Ovary (tissue), 7 donors: ENCODE measurements at regions not wholly inside any gene's neighbourhood (a gene's known extent, or its start where the extent isn't known, plus 50 kb on each side); places are given as distances from the start of the nearest gene placed in this dataset.
A peak's percentile ranks its signal among the peaks of the same experiment; 100 is the strongest.

Experiments used
- DNase-seq, 5 donors: peaks; one replicate each; pipeline ENCODE4 v3.0.0-alpha.2; 2019 to 2020
- H3K27ac ChIP-seq, 2 donors: fragments of 200-600 bp; one replicate each; pipeline versions ENCODE4 v1.5.1 to v1.8.0; 2019 to 2022
- H3K27me3 ChIP-seq: fragments of 200-600 bp; one replicate; pipeline ENCODE4 v1.8.0; 2022
- H3K36me3 ChIP-seq: fragments of 200-600 bp; sonication (generic); one replicate; pipeline ENCODE4 v1.5.1; 2019
- H3K4me1 ChIP-seq: one replicate; pipeline ENCODE4 v1.8.1; 2013; ENCODE audit warnings: mild to moderate bottlenecking, moderate library complexity; ENCODE audit not compliant: insufficient read depth
- H3K4me3 ChIP-seq: fragments of 200-600 bp; sonication (generic); one replicate; pipeline ENCODE4 v1.5.1; 2017
- H3K9me3 ChIP-seq, 2 donors: fragments of 200-600 bp in 1 of 2; sonication (generic) in 1 of 2; one replicate each; pipeline versions ENCODE4 v1.5.1 to v1.8.1; 2013 to 2019; ENCODE audit warnings: mild to moderate bottlenecking in 1 of 2, moderate library complexity in 1 of 2
- EP300 ChIP-seq: sonication (generic); formaldehyde crosslinking; IDR thresholded peaks from one replicate; pipeline ENCODE4 v1.6.1; 2017; ENCODE audit warnings: antibody characterized with exemption
- POLR2A ChIP-seq: fragments of 450-650 bp; IDR thresholded peaks from one replicate; pipeline ENCODE4 v1.6.1; 2017; ENCODE audit warnings: antibody characterized with exemption, mild to moderate bottlenecking, moderate library complexity
- WGBS, 3 donors: extraction: QIAGEN DNeasy Blood & Tissue Kit in 1 of 3; methylation state at CpG; one replicate each; pipeline versions ENCODE4 v1.1.5 to v1.1.7; 2013 to 2017; 5-methylcytosine and 5-hydroxymethylcytosine counted together
- intact Hi-C, 4 donors: fragments of 100-400 bp; cut with DNase I; formaldehyde crosslinking; loops; one replicate each; pipeline versions ENCODE4 v1.11.0 to v1.15.1; 2022 to 2023
- TF ChIP-seq, protein P1 (sequence below), 3 donors: fragments of 450-650 bp in 2 of 3; fragments of 200-600 bp in 1 of 3; IDR thresholded peaks; one replicate each; pipeline versions ENCODE4 v1.5.1 to v1.8.0; 2016 to 2022; ENCODE audit warnings: antibody characterized with exemption in 3 of 3, mild to moderate bottlenecking in 1 of 3
- donor health status: DM: no; HTN: no; CAD: no; lungs with moderate emphysema.
- donor health status: DM: no; HTN: no; CAD: no.
- donor health status: Bipolar disorder and iron deficiency.
- donor health status: DM: no; HTN: no; CAD: no.
- donor health status: DM: yes; HTN: yes; CAD: no.

DNA sequence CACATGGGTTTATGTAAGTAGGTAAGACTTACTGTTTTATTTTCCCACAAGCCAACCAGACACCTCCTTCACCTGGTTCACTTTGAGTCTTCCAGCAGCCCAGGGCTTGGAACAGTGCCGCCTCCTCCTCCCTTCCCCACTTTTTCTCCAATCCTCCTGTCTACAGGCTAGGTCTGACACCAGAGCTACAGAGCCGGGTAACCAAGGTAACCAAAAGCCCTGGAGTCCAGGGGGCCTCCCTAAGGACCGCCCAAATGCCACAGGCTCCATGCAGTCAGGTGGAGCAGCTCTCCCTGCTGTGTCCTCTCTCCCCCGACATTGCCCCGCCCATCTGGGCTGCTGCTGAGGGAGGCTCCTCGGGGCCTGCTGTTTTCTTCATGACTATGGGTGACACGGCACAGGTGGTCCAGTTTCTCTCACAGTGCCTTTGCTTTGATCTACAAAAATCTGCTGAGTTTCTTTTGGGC is 138.0 kb upstream of the EFNA5 start:
- TF ChIP-seq, protein P1, sequence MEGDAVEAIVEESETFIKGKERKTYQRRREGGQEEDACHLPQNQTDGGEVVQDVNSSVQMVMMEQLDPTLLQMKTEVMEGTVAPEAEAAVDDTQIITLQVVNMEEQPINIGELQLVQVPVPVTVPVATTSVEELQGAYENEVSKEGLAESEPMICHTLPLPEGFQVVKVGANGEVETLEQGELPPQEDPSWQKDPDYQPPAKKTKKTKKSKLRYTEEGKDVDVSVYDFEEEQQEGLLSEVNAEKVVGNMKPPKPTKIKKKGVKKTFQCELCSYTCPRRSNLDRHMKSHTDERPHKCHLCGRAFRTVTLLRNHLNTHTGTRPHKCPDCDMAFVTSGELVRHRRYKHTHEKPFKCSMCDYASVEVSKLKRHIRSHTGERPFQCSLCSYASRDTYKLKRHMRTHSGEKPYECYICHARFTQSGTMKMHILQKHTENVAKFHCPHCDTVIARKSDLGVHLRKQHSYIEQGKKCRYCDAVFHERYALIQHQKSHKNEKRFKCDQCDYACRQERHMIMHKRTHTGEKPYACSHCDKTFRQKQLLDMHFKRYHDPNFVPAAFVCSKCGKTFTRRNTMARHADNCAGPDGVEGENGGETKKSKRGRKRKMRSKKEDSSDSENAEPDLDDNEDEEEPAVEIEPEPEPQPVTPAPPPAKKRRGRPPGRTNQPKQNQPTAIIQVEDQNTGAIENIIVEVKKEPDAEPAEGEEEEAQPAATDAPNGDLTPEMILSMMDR (IDR thresholded peaks at IDR 0.05): no peak
- TF ChIP-seq POLR2A (no peak), EP300 (no peak)
- H3K27me3 ChIP-seq: no peaks in the 10 kb centered on the region
- H3K36me3 ChIP-seq: no peaks in the 10 kb centered on the region
- WGBS, 3 donors: 39 to 43% (median 40%) methylated on average over 7 of the region's 7 CpGs
- intact Hi-C loops: no loop called here
- H3K4me1 ChIP-seq: no peaks in the 10 kb centered on the region
- H3K9me3 ChIP-seq: no peaks in the 10 kb centered on the region
- DNase-seq: peak in 1 of 5 donors; percentile 12
- H3K4me3 ChIP-seq: no peak overlapping the region
- no peak overlapping the region for H3K27ac ChIP-seq

DNA sequence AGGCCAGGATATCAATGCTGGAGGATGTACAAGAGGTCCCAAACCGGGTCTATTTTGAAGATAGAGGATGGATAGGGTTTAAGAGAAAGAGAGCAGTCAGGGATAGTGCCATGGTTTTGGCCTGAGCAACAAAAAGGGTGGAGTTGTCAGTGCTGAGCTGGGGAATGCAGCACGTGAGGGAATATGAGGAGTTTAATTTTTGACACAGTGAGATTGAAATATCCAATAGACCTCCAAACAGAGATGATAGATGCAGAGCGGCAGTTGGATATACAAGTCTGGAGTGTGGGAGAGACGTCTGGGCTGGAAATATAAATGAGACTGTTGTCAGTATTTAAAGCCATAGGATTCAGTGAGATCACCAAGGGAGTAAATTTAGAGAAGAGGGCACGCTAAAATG is 136.7 kb upstream of the EFNA5 start:
- WGBS, 3 donors: 74 to 80% (median 79%) methylated on average over 5 of the region's 5 CpGs
- Histone ChIP-seq H3K27ac (no peak overlapping the region), H3K9me3 (no peaks in the 10 kb centered on the region), H3K4me1 (no peaks in the 10 kb centered on the region), H3K27me3 (no peaks in the 10 kb centered on the region), H3K4me3 (no peak overlapping the region), H3K36me3 (no peaks in the 10 kb centered on the region)
- DNase-seq: no peak
- intact Hi-C loops: no loop called here
- TF ChIP-seq, protein P1 (IDR thresholded peaks at IDR 0.05): no peak
- no peak for TF ChIP-seq POLR2A
- no peak for TF ChIP-seq EP300

DNA sequence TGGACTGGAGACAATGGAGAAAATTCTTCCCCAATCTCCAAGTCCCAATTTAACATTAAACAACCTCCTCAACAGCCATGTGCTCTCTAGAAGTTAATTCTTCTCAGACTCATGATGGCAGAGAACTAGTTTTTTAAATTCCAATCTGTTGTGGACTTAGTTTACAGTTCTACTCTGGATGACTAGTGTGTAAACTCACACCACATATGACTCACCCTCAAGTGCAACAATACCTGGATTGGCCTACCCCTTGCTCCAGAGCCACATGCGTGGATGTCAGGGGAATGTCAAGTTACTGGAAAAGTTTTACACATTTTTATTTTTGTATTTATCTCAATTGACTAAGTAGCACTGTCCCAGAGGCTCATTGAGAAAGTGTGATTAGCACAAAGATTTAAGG is 136.0 kb upstream of the EFNA5 start:
- no peak for TF ChIP-seq EP300
- TF ChIP-seq POLR2A: no peak
- TF ChIP-seq, protein P1 (IDR thresholded peaks at IDR 0.05): no peak
- no peaks in the 10 kb centered on the region for H3K27me3 ChIP-seq
- H3K4me3 ChIP-seq: no peak overlapping the region
- no peaks in the 10 kb centered on the region for H3K4me1 ChIP-seq
- no peaks in the 10 kb centered on the region for H3K36me3 ChIP-seq
- DNase-seq: no peak
- no peaks in the 10 kb centered on the region for H3K9me3 ChIP-seq
- H3K27ac ChIP-seq: no peak overlapping the region
- intact Hi-C loops: no loop called here
- WGBS, 3 donors: 78 to 86% (median 81%) methylated on average over 1 of the region's 1 CpG

DNA sequence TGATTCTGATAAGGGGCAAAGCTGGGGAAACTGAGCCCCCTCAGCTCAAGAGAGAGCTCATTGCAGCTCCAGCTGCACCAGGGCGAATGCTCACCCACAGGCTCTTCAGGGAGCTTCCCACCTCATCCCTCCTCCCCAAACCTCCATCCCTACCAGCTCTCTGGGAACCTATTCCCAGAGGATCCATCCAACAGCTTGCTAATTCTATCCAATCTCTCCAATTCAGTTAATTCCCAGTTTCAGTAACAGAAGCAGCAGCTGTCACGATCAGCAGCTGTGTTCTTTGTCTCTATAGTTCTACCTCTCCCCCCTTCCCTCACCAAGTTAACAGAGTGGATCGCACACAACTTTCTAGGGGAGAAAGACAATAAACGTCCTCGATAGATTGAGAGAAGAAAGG is 135.5 kb upstream of the EFNA5 start:
- H3K27ac ChIP-seq: no peak overlapping the region
- TF ChIP-seq POLR2A: no peak
- TF ChIP-seq, protein P1 (IDR thresholded peaks at IDR 0.05): no peak
- no peak for TF ChIP-seq EP300
- intact Hi-C loops: no loop called here
- H3K27me3 ChIP-seq: no peaks in the 10 kb centered on the region
- no peaks in the 10 kb centered on the region for H3K9me3 ChIP-seq
- H3K4me3 ChIP-seq: no peak overlapping the region
- no peaks in the 10 kb centered on the region for H3K36me3 ChIP-seq
- H3K4me1 ChIP-seq: no peaks in the 10 kb centered on the region
- no peak for DNase-seq
- WGBS, 3 donors: 86 to 90% (median 86%) methylated on average over 5 of the region's 5 CpGs
